NCI-H146 treated with DMSO at 0.1 percent for 48 hours (cell line): ENCODE measurements at regions not wholly inside any gene's neighbourhood (a gene's known extent, or its start where the extent isn't known, plus 50 kb on each side); places are given as distances from the start of the nearest gene placed in this dataset.

Experiments used
- DNase-seq: peaks from one replicate; lab custom pipeline; 2025; ENCODE audit not compliant: unreplicated experiment; lab: John Stamatoyannopoulos, UW

DNA sequence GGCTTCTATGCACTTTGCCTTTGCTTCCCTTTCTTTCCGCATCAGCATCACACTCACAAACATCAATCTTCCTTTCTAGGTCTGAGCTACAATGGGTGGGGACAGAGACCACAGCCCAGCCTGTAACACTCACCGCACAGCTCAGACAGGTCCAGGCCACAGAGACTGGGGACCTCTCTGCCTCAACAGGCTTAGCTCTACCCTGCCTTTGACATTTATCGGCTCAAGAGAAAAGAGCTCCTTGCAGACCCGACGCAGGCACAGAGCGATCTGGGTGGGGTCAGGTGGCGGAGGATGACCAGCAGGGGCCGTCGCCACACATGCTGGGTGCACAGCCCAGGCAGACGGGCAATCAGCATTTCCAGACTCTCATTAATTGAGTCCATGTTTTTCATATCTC lies 837.3 kb downstream of the TBC1D22A start:
- no peak for DNase-seq

DNA sequence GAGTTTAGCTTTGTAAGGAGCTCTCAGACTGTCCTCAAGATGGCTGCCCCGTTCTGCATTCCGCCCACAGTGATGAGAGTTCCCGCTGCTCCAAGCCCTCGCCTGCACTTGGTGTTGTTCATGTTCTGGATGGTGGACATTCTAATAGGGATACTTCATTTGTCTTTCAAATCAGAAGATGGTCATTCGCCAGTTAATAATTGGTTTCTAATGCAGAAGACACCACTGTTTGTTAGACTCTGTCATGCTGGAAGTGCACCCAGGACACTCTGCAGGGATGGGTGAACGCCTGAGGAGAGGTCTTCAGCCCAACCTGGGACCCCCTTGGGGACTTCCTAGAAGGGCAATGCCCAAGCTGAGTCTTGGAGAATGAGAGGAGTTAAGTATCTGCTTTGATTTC lies 836.4 kb downstream of the TBC1D22A start:
- DNase-seq: no peak

DNA sequence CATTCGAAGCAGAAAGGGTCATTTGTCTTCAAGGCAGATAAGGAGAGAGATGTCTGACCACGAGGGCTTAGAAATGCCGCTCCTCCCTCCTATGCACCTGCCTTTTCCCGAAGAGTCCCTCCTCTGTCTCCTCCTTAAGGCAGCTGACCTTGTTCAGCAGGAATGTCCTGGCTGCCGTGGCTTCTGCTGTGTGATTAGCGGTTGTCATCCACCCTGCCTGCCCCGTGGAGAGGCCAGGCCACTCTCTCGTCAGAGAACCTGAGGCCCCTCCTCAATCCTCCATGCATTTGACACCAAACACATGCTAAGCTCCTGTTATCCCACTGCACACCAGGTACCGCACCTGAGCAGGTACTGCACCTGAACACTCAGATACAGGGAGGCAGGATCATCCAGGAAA lies 834.6 kb downstream of the TBC1D22A start:
- no peak for DNase-seq

DNA sequence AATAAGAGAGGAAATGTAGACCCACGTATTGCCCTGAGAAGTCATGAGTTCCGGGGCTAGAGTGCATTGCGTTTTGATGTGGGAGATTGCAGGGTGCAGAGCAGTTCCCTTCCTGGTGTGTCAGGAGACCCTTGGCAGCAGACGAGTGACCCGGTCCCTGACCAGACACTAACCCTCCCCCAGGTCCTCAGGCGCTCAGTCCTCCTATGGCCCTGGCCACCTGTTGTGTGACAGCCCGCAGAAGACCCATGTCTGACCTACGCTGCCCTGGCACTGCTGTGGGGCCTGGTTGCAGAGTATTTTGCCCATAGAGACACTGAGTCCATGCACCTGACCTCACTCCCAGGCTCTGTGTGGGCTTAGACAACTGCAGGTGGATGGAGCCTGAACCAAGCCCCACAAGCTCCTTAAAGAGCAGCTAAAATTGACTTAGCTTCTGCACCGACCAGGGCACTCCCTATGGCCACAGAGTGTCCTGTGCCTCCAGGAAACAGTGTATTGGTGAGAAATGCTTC lies 833.8 kb downstream of the TBC1D22A start:
- DNase-seq: no peak

DNA sequence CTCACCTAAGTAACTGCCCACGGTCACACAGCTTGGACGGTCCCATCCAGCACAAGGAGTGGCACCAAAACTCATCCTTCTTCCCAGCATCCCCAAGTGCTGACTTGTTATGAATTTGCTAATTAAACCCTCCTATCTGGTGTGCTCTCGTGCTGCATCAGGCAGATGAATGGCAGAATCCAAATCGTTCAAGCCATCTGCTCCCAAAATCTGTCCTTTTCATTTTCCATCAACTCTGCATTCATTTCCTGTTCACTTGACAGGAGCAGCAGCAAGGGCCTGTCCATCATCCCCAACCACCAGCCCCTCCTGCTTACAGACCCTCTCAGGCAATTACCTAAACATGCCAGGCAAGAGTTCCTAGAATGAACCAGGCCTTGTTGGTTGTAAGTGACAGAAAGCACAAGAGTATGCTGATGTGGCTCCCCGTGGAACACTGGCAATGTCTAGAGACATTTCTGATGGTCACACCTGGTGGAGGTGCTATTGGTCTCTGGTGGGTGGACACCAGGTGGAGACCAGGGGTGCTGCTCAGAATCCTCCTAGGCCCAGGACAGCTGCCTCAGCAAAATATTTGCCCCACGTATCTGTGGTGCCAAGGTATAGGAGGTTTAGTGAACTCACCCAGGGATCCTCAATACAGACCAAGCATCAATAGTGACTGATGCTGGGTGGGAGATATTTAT lies 832.5 kb downstream of the TBC1D22A start:
- DNase-seq: no peak

DNA sequence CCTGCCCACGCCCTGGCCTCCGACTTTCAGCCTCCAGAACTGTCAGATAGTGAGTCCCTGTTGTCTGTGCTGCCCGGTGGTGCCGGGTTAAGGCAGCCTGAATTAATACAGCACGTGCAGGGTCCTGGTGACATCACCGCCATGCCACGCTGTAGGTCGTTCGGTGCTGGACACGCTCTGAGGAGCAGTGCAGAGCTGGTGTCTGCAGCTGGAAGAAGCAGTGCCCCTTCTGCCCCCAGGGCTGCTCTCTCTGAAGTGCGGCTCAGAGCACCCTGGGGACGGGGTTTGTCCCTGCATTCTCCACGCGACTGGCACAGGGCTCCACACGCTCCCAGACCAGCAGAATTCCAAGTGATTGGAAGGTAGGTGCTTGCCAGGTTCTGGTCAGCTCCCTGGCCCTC lies 831.5 kb downstream of the TBC1D22A start:
- DNase-seq: no peak

DNA sequence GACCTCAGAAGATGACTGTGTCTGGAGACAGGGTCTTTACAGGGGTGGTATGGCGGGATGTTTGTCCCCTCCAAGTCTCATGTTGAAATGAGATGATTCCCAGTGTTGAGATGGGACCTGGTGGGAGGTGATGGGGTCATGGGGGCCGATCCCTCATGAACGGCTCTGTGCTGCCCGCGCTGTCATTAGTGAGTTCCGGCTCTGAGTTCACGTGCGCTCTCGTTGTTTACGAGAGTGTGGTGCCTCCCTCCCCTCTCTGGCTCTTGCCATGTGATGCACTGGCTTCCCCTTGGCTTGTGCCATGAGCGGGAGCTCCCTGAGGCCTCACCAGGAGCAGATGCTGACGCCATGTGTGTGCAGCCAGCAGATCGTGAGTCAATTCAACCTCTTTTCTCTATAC lies 830.8 kb downstream of the TBC1D22A start:
- no peak for DNase-seq

DNA sequence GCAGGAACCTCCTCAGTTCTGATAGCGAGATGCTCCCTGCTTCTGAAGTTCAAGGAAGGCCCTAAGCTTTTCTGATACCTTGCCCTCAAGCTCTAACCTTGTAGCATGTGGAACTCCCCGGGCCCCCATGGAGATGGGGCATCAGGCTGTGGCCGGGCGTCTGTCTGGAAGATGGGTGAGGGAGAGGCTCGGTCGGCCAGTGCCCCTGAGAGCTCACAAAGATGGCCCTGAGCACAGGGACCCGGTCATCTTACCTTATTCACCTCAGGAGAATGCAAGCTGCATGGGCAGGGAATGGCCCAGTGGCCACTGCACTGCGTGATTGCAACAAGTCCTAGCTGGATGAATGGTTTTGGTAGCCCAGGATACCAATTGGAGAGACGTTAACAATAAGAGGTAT lies 830.3 kb downstream of the TBC1D22A start:
- DNase-seq: no peak

DNA sequence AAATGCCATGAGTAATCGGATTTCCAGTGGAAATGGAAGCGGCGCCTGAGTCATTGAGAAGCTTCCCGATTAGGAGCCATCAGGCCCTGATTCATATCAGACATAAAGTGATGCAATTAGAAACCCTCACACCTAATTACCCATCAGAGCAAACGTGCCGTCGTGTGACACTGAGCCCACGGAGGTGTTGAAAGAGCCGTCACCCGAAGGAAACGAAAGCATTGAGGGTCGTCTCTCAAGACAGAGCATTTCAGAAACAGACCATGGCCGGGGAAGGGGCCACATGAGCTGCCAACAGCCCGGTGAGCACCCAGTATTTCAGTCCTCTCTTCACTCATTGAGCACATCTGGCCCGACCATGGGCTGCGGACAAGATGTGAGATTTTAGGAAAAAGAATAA lies 829.3 kb downstream of the TBC1D22A start:
- no peak for DNase-seq

DNA sequence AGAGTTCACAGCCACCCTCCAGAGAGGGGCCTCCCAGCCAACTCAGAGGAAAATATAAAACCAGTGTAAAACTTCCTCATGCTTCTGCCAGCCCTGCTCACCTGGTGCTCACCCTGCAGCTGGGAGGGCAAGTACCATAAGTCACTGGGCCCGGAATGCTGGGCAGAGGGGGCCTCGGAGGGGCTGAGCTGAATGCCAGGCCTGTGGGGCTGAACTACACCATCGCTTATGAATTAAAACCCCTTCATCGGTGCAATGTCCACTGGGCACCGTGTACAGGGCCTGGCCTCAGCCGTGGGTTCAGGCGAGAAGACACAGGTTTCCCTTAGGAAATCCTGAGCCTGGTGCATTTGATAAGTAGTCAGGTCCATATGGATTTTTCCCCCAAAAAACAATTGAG lies 828.6 kb downstream of the TBC1D22A start:
- no peak for DNase-seq

DNA sequence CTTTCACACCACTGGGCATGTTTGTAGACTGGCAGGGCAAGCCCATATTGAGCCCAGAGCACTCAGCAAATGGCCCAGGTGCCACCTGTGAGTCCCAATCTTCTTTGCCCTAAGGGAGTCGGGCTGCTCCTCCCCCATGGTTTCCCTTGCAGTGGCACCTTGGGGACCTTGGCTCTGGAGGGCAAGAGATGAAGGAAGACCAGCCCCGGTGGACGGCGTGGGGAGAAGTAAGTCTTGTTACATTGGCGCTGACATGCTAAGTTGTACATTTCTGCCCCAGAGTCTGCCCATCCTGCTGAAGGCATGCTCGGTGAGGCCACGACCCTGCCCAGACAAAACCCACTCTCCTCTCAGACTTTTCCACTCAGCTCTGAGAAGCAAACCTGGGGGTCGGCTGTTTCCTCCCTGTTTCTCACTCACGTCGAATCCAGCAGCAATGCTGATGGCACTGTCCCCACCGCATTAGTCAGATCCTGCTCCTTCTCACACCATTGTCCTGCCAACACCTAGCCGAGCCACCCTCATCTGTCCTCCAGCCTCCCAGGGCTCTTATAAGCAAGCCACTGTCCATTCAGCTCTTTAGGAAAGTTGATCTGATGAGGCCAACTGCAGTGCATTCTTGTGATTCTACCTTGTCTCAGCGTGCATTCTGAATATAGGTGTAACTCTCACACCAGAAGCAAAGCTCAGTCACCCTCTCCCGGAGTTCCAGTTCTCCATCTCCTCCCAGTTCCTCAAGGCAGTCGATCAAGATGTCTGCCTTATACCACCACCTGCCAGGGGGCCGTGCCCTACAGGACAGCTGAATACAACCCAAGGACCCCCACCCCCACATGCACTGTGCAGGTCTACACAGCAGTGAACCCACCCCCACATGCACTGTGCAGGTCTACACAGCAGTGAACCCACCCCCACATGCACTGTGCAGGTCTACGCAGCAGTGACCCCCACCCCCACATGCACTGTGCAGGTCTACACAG lies 827.1 kb downstream of the TBC1D22A start:
- no peak for DNase-seq

DNA sequence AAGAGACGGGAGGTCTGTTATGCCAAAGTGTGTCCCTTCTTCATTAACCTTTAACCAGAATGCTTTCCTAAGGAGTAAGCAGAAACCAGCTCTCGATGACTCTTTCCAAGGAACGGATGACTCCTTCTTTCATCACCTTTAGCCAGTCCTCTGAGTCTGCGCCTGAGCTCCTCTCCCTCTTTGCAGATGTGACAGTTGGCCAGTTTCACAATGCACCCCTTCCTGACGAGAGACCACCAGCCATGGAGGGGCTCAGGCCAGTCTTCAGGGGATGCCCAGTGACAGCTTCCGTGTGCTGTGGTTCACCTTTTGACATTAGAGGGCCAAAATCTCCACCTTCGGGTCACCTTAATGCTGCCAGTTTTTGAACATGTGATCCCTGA lies 826.1 kb downstream of the TBC1D22A start:
- no peak for DNase-seq

DNA sequence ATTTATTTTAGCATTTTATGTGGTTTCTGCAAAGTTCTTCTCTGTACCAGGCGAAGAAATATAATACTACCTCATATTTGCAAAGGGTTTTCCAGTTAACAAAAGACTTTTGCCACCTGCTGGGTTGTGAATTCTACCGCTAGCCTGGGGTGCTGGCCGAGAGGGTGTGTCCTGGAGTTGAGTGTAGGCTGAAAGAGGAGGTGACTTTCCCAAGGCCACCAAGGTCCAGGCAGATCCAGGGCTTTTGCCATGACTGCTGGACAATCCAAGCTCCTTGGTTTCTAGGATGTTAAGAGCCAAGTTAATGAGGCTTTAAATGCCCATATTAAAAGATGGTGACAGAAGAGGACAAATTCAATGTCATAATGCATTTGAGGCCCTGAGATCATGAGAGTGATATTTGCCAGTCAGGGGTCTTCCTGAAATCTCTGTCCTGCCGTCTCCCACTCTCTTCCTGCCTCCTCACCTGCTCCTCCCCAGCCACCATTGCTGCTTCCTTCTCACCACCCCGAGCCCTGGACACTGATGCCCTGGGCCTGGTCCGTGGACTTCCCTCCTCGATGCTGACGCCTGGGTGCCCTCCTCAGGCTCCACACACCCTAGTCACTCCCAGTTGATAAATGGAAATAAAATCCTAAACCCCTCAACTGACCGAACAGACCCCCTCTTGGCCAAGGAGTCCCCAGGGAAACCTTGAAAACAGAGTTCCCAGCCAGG lies 825.6 kb downstream of the TBC1D22A start:
- DNase-seq: no peak

DNA sequence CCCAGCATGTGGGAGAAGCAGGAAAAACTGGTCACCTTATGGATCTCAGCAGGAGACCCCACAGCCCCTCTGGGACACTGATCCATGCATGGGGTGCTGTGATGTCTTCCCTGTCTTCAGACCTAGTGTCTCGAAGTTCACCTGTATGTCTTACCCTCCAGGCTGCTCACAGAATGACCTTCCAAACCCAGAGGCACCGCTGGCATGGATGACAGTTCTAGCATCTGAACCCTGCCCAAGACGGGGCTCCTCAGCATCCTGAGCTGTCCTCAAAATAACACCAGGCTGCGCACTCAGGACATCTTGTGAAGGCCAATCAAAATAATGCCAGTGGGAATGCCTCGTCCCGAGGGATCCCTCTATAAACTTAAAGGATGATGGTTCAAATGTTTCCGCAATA lies 824.9 kb downstream of the TBC1D22A start:
- DNase-seq: no peak

DNA sequence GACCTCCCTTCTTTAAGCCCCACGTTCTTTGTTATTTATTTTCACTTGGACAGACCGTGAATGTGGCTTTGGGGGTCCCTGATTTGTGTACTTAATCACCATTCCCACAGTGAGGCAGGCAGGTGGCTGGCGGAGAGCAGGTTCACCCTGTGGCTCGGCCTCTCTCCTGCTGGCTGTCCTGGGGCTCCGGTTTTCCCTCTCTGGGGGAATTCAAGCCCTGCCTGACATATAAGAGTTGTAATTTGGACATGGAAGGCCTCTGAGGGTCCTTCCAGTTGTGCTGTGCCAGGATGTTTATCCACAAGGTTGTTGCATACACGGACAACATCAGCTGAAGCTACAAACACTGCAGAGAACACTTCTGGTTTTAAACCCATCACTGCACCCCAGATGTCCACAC lies 824.5 kb downstream of the TBC1D22A start:
- no peak for DNase-seq

DNA sequence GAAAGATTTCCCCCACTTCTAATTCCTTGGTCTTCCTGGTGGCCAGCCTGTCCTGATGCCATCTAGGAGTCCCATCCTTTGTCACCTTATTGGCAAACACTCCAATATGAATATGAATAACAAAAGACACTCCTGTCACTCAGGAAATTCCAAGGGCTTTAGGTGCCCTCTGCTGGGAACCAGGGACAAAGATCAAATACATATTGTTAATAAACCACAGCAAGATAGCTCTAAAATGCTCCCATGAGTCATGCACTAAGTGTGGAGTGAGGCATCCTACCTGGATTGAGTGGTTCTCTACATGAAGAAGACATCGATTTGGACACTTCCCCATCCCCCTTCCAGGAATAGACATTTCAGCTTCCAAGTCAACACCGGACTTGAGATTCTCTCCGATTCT lies 823.6 kb downstream of the TBC1D22A start:
- DNase-seq: no peak

DNA sequence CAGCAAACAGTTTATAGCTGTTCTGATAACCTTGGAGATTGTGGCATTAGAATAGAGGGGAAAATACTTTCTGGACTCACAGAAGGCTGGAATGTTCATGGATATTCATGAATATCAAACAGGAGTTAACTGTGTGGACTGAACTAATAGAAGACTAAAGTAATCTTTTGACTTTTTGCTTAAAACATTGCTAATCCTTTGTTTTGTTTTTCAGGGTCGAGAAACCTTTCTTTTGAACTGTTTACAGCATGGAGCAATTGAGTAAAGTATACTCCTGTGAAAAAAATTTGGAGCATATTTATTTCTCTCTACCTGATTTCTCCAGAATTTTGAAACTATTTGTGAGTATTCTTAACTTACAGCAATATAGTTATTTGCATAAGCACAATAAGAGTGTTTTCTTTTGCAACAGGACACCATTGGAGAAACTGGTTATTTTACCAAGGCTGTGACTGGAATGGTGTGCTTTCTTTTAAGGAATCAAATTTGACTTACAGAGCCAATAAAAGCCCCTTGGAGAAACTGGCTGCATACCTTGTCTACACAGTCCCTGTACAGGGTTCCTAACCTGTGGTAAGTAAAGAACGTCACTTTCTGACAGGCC lies 821.6 kb downstream of the TBC1D22A start:
- DNase-seq: no peak

DNA sequence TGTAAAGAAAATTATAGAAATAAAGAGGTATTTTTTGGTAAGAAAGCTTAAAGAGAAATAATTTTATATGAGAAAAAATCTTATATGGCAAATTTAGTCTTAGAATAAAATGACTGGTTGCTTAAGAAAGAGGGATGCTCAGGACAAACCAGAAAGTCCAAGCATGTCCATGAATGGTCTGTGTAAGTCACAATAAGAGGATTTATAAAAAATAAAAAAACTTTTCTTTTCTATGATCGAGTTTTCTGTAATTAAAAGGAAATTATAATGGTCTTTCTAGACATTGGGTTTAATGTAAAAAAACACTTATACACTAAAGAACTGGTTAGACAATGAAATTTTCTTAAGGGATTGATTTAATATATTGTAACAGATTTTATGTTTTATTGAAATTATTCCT lies 819.6 kb downstream of the TBC1D22A start:
- DNase-seq: no peak

DNA sequence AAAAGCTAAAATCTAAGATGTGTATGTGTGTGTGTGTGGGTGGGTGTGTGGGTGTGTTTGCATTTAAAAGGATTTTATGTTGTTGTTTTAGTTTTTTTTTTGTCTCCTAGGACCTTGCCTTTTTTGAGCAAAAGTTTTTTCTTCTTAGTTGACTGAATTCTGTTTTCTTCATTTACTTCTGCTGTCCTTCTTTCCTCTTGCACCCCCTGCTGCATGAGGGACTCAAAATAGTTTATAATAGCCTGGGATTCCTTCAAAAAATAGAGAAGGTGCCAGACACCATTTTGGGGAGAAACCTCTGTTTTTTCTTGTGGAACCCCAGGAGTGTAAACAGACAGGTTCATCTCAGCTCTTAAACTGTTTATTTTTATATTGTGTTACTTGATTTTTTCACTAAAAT lies 817.7 kb downstream of the TBC1D22A start:
- DNase-seq: no peak

DNA sequence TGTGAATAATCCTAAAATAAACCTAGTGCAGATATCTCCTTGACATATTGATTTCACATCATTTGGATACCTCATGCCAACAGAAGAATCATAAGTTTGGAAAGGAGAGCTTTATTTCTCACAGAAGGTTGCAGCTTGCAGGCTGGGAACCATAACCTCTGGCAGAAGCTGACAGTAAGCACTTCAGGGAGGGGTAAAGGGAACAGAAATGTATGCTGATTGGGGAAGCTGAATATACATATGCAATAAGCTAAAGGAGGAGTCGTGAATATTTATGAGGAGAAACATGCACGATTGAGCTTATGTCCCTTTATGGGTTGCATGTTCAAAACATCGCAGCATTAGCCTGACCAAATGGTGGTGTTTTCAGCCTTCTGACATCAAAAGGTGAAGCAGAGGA lies 814.5 kb downstream of the TBC1D22A start:
- DNase-seq: no peak

DNA sequence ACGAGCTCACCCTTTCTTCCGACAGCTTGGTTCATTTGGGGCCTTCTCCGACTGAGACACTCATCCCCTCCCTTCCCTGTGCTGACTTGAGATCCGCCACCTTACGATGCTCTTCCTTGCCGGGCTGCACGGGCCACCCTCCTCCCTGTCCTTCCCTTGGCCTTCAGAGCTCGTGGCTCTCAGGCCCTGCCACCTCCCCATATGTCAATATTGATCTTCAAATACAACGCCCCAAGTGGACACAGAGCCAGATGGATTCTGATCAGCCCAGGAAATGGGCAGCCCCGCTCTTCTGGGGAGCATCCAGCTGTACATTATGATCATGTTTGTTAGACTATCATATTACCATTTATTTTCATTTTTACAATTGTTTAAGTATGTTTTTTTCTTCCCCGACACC lies 812.8 kb downstream of the TBC1D22A start:
- no peak for DNase-seq
